ENCODE measurements at regions not wholly inside any gene's neighbourhood (a gene's known extent, or its start where the extent isn't known, plus 50 kb on each side); places are given as distances from the start of the nearest gene placed in this dataset.

DNA sequence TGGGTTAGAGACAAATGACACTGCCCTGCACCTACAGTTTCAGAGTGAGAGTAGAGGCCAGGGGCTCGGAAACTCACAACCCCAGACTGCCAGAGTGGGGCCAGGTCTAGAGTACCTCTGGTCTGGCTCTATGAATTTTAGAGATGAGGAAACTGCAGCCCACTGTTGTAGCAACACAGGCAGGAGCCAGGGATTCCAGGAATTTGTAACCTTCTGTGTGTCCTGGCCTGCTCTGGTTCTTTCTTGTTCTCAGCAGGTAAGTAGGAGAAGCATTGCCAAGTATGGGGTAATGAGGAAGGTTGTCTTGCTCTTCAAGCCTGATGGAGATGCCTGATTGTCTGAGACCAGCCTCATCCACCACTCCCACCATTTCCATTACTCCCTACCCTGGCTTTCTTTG, 221.8 kb downstream of the UACA start:
- TF ChIP-seq POLR2AphosphoS5 (IDR thresholded peaks at IDR 0.05; ENCODE audit: low read depth) (no peak), SPI1 (IDR thresholded peaks at IDR 0.05; ENCODE audit: borderline replicate concordance, low read depth) (no peak)
- TF ChIP-seq, protein P1, sequence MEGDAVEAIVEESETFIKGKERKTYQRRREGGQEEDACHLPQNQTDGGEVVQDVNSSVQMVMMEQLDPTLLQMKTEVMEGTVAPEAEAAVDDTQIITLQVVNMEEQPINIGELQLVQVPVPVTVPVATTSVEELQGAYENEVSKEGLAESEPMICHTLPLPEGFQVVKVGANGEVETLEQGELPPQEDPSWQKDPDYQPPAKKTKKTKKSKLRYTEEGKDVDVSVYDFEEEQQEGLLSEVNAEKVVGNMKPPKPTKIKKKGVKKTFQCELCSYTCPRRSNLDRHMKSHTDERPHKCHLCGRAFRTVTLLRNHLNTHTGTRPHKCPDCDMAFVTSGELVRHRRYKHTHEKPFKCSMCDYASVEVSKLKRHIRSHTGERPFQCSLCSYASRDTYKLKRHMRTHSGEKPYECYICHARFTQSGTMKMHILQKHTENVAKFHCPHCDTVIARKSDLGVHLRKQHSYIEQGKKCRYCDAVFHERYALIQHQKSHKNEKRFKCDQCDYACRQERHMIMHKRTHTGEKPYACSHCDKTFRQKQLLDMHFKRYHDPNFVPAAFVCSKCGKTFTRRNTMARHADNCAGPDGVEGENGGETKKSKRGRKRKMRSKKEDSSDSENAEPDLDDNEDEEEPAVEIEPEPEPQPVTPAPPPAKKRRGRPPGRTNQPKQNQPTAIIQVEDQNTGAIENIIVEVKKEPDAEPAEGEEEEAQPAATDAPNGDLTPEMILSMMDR (IDR thresholded peaks at IDR 0.05; ENCODE audit: insufficient read depth, low read length), result no peak
- TF ChIP-seq, protein P2, sequence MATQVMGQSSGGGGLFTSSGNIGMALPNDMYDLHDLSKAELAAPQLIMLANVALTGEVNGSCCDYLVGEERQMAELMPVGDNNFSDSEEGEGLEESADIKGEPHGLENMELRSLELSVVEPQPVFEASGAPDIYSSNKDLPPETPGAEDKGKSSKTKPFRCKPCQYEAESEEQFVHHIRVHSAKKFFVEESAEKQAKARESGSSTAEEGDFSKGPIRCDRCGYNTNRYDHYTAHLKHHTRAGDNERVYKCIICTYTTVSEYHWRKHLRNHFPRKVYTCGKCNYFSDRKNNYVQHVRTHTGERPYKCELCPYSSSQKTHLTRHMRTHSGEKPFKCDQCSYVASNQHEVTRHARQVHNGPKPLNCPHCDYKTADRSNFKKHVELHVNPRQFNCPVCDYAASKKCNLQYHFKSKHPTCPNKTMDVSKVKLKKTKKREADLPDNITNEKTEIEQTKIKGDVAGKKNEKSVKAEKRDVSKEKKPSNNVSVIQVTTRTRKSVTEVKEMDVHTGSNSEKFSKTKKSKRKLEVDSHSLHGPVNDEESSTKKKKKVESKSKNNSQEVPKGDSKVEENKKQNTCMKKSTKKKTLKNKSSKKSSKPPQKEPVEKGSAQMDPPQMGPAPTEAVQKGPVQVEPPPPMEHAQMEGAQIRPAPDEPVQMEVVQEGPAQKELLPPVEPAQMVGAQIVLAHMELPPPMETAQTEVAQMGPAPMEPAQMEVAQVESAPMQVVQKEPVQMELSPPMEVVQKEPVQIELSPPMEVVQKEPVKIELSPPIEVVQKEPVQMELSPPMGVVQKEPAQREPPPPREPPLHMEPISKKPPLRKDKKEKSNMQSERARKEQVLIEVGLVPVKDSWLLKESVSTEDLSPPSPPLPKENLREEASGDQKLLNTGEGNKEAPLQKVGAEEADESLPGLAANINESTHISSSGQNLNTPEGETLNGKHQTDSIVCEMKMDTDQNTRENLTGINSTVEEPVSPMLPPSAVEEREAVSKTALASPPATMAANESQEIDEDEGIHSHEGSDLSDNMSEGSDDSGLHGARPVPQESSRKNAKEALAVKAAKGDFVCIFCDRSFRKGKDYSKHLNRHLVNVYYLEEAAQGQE (IDR thresholded peaks at IDR 0.05; ENCODE audit: insufficient replicate concordance, low read depth), result no peak
